ENCODE measurements at regions not wholly inside any gene's neighbourhood (a gene's known extent, or its start where the extent isn't known, plus 50 kb on each side); places are given as distances from the start of the nearest gene placed in this dataset.

DNA sequence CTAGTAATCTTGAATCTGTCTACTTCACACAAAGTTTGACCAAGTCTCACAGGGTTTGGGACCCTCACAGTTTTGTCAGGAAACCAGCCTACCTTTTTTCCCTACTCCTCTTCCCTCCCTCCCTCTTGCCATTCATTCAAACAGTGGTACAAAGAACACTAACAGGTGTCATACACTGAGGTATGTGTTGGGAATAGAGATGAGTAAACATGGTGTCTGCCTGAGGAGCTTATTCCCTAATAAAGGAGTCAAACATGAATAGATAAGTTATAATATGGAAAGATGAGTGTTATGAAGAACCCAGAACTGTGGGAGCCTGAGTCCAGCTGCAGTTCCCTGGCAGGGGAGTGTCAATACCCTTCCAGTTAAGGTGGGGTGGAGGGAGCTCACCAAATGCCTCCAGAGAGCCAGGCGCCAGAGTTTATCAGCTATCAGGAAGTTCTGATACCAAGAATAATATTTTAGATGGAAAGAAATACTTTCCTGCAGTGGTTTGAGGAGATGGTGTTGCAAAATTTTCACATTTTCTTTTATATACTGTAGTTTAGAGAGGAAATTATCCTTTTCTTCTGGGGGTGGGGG lies 183.4 kb upstream of the NR3C1 start:
- DNase-seq (ENCODE audit: low read depth, low spot score), result no peak
- in situ Hi-C loops (cut with HindIII; ENCODE audit: low pct_unique_long_range_greater_than_20kb, low sequenced_read_pairs), result no loop called here

DNA sequence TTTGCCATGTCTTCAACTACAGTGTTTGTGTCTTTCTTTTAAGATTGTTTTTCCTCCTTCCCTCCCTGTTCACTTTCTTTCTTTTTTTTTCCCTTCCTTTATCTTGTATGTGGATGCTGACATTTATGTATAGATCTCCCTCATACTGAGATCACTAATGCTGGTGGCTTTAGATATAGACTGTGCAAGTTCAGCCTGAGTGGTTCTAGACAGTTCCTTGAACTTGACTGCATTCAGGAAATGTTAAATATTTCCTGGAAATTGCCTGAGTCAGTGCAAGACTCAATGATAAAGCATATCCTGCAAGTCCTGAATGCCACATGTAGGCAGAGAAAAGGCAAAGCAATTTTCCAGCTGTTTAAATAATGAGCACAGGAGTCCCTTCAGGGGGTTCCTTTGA lies 182.5 kb upstream of the NR3C1 start:
- DNase-seq (ENCODE audit: low read depth, low spot score), result no peak
- in situ Hi-C loops (cut with HindIII; ENCODE audit: low pct_unique_long_range_greater_than_20kb, low sequenced_read_pairs), result no loop called here

GRCh38 chr5:143583409-143583808 lies 179.9 kb upstream of the NR3C1 start:
- in situ Hi-C loops (cut with HindIII; ENCODE audit: low pct_unique_long_range_greater_than_20kb, low sequenced_read_pairs), result no loop called here

DNA sequence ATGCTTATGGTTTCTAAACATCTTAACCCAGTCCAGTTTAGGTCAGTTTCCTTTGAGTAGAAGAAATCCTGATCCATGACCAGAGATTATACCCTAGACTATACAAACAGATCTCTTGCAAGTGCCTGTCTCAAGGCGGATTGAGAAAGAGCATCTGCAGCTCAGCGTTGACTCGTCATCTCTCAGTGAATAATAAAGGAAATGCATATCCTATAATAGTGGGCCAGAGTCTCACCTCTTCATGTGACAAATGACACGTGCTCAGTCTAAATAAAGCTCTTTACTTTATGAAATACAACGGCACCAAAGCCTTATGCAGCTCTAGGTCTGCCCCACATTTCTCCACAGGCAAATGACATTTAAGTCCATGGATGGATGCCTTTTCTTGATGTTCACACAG lies 179.4 kb upstream of the NR3C1 start:
- DNase-seq (ENCODE audit: low read depth, low spot score), result no peak
- in situ Hi-C loops (cut with HindIII; ENCODE audit: low pct_unique_long_range_greater_than_20kb, low sequenced_read_pairs), result no loop called here

More at GRCh38 chr5:143583409-143583808, 179.9 kb upstream of the NR3C1 start:
- DNase-seq (ENCODE audit: low read depth, low spot score), result no peak

GRCh38 chr5:143582176-143582575 lies 178.7 kb upstream of the NR3C1 start:
- no peak for DNase-seq (ENCODE audit: low read depth, low spot score)
- in situ Hi-C loops (cut with HindIII; ENCODE audit: low pct_unique_long_range_greater_than_20kb, low sequenced_read_pairs), result no loop called here

DNA sequence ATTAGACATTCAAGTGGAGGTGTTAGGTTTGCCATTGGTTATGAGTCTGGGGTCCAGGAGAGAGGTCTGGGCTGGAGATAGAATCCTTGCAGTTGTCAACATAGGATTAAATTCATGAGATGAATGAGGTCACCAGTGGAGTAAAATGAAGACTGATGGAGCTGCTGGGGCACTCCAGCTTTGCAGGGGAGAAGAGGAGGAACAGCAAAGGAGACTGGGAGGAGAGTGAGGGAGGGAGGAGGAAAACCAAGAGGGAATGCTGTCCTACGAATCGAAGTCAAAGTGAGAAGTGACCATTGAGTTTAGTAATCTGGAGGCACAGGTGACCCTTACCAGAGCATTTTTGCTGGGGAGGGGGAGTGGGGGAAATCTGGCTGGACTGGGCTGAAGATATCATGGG lies 178.2 kb upstream of the NR3C1 start:
- DNase-seq (ENCODE audit: low read depth, low spot score), result no peak
- in situ Hi-C loops (cut with HindIII; ENCODE audit: low pct_unique_long_range_greater_than_20kb, low sequenced_read_pairs), result no loop called here

- in situ Hi-C loops (cut with HindIII; ENCODE audit: low pct_unique_long_range_greater_than_20kb, low sequenced_read_pairs), result no loop called here
- no peak for DNase-seq (ENCODE audit: low read depth, low spot score)
Observed at GRCh38 chr5:143581147-143581546, 177.7 kb upstream of the NR3C1 start.

DNA sequence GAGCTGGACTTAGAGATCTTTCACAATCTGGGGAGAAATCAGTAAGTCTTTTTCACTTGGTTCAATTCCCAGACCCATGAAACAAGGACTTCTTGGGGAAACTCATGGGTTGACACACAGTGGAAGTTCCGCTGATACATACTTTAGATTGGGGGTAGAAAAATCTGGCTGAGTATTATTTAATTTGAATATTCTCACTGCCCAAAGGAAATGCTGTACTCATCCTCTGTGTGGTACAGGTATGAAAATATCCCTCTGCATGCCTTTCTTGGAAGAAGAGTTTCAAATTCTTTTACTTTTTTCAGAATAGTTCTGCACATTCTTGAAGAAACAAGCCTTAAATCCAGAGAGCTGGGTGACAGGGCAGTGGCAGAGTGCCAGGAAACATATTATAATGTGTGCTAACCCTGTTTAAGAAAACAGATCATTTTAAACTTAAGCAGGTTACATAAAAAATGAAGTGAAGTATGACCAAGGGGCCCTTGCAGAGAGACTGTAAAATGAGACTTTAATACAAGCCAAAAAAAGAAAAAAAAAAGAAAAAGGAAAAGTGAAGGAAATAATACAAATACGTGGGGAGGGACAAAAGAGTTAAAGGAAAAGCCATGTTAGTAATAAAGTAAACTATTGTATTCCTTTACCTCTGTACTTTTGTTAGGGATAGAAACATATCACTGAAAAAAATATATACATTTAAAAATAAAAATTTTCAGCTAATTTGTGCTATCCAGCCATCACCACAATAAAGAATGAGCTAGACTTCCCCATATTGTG lies 173.4 kb upstream of the NR3C1 start:
- in situ Hi-C loops (cut with HindIII; ENCODE audit: low pct_unique_long_range_greater_than_20kb, low sequenced_read_pairs), result no loop called here
- DNase-seq (ENCODE audit: low read depth, low spot score), result no peak

- in situ Hi-C loops (cut with HindIII; ENCODE audit: low pct_unique_long_range_greater_than_20kb, low sequenced_read_pairs), result no loop called here
- DNase-seq (ENCODE audit: low read depth, low spot score), result no peak
Observed at GRCh38 chr5:143575286-143575685, 171.8 kb upstream of the NR3C1 start.

GRCh38 chr5:143574236-143574635 lies 170.8 kb upstream of the NR3C1 start:
- in situ Hi-C loops (cut with HindIII; ENCODE audit: low pct_unique_long_range_greater_than_20kb, low sequenced_read_pairs), result no loop called here
- no peak for DNase-seq (ENCODE audit: low read depth, low spot score)

GRCh38 chr5:143573568-143574170 lies 170.2 kb upstream of the NR3C1 start:
- DNase-seq (ENCODE audit: low read depth, low spot score), result no peak
- in situ Hi-C loops (cut with HindIII; ENCODE audit: low pct_unique_long_range_greater_than_20kb, low sequenced_read_pairs), result no loop called here

- no peak for DNase-seq (ENCODE audit: low read depth, low spot score)
- in situ Hi-C loops (cut with HindIII; ENCODE audit: low pct_unique_long_range_greater_than_20kb, low sequenced_read_pairs), result no loop called here
Observed at GRCh38 chr5:143572671-143573070, 169.2 kb upstream of the NR3C1 start.

GRCh38 chr5:143571642-143572624 lies 168.4 kb upstream of the NR3C1 start:
- no peak for DNase-seq (ENCODE audit: low read depth, low spot score)
- in situ Hi-C loops (cut with HindIII; ENCODE audit: low pct_unique_long_range_greater_than_20kb, low sequenced_read_pairs), result no loop called here

DNA sequence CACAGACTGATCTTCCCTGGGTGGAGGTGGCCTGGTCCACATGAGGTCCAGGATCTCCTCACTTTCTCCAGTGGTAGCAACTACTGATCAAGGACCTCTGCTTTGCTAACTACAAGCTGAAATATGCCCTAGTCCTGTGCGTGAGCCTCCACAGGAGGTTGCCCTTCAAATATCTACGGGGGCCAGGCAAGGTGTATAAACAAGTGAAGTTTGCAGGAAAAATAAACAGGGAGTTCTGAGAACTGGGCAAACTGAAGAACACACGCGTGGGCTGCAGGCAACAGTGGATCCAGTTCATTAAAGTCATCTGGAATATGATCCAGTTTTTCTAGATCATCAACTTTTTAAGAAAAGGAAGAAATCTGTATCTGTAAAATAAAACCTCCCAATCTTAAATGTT lies 167.5 kb upstream of the NR3C1 start:
- no peak for DNase-seq (ENCODE audit: low read depth, low spot score)
- in situ Hi-C loops (cut with HindIII; ENCODE audit: low pct_unique_long_range_greater_than_20kb, low sequenced_read_pairs), result no loop called here

GRCh38 chr5:143569722-143570567 lies 166.5 kb upstream of the NR3C1 start:
- no peak for DNase-seq (ENCODE audit: low read depth, low spot score)
- in situ Hi-C loops (cut with HindIII; ENCODE audit: low pct_unique_long_range_greater_than_20kb, low sequenced_read_pairs), result no loop called here

- no peak for DNase-seq (ENCODE audit: low read depth, low spot score)
- in situ Hi-C loops (cut with HindIII; ENCODE audit: low pct_unique_long_range_greater_than_20kb, low sequenced_read_pairs), result no loop called here
Observed at GRCh38 chr5:143569213-143569701, 165.8 kb upstream of the NR3C1 start.

All from SK-MEL-5 (cell line).